Ovary (tissue), 7 donors: ENCODE measurements at regions not wholly inside any gene's neighbourhood (a gene's known extent, or its start where the extent isn't known, plus 50 kb on each side); places are given as distances from the start of the nearest gene placed in this dataset.

Source experiments
- DNase-seq, 5 donors: peaks; one replicate each; pipeline ENCODE4 v3.0.0-alpha.2; 2019 to 2020
- H3K27ac ChIP-seq, 2 donors: fragments of 200-600 bp; one replicate each; pipeline versions ENCODE4 v1.5.1 to v1.8.0; 2019 to 2022
- H3K27me3 ChIP-seq: fragments of 200-600 bp; one replicate; pipeline ENCODE4 v1.8.0; 2022
- H3K36me3 ChIP-seq: fragments of 200-600 bp; sonication (generic); one replicate; pipeline ENCODE4 v1.5.1; 2019
- H3K4me1 ChIP-seq: one replicate; pipeline ENCODE4 v1.8.1; 2013; ENCODE audit warnings: mild to moderate bottlenecking, moderate library complexity; ENCODE audit not compliant: insufficient read depth
- H3K4me3 ChIP-seq: fragments of 200-600 bp; sonication (generic); one replicate; pipeline ENCODE4 v1.5.1; 2017
- H3K9me3 ChIP-seq, 2 donors: fragments of 200-600 bp in 1 of 2; sonication (generic) in 1 of 2; one replicate each; pipeline versions ENCODE4 v1.5.1 to v1.8.1; 2013 to 2019; ENCODE audit warnings: mild to moderate bottlenecking in 1 of 2, moderate library complexity in 1 of 2
- EP300 ChIP-seq: sonication (generic); formaldehyde crosslinking; IDR thresholded peaks from one replicate; pipeline ENCODE4 v1.6.1; 2017; ENCODE audit warnings: antibody characterized with exemption
- POLR2A ChIP-seq: fragments of 450-650 bp; IDR thresholded peaks from one replicate; pipeline ENCODE4 v1.6.1; 2017; ENCODE audit warnings: antibody characterized with exemption, mild to moderate bottlenecking, moderate library complexity
- WGBS, 3 donors: extraction: QIAGEN DNeasy Blood & Tissue Kit in 1 of 3; methylation state at CpG; one replicate each; pipeline versions ENCODE4 v1.1.5 to v1.1.7; 2013 to 2017; 5-methylcytosine and 5-hydroxymethylcytosine counted together
- intact Hi-C, 4 donors: fragments of 100-400 bp; cut with DNase I; formaldehyde crosslinking; loops; one replicate each; pipeline versions ENCODE4 v1.11.0 to v1.15.1; 2022 to 2023
- TF ChIP-seq, protein P1 (sequence below), 3 donors: fragments of 450-650 bp in 2 of 3; fragments of 200-600 bp in 1 of 3; IDR thresholded peaks; one replicate each; pipeline versions ENCODE4 v1.5.1 to v1.8.0; 2016 to 2022; ENCODE audit warnings: antibody characterized with exemption in 3 of 3, mild to moderate bottlenecking in 1 of 3
- donor health status: DM: no; HTN: no; CAD: no; lungs with moderate emphysema.
- donor health status: DM: no; HTN: no; CAD: no.
- donor health status: Bipolar disorder and iron deficiency.
- donor health status: DM: no; HTN: no; CAD: no.
- donor health status: DM: yes; HTN: yes; CAD: no.

DNA sequence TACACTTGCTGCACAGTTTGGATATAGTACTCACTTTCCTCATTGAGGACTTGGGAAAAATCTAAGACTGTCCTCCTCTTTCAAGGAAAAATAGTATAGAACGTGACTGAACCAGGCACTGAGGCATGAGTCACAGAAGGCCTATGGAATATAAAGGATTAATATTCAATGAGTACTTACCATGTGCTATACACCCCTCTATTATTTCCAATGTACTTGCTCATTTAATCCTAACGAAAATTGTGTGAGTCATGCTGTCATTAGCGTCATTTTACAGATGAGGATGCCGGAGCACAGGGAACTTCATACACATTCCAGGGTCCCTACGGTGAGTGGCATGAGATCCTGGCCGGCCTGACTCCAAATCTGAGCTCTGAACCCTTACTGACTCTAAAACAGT is 2136.2 kb upstream of the TENM3 start:
- 81 to 90% (median 86%) methylated on average over 6 of the region's 6 CpGs for WGBS, 3 donors
- H3K27me3 ChIP-seq = no peaks in the 10 kb centered on the region
- no peak for TF ChIP-seq EP300
- TF ChIP-seq, protein P1, sequence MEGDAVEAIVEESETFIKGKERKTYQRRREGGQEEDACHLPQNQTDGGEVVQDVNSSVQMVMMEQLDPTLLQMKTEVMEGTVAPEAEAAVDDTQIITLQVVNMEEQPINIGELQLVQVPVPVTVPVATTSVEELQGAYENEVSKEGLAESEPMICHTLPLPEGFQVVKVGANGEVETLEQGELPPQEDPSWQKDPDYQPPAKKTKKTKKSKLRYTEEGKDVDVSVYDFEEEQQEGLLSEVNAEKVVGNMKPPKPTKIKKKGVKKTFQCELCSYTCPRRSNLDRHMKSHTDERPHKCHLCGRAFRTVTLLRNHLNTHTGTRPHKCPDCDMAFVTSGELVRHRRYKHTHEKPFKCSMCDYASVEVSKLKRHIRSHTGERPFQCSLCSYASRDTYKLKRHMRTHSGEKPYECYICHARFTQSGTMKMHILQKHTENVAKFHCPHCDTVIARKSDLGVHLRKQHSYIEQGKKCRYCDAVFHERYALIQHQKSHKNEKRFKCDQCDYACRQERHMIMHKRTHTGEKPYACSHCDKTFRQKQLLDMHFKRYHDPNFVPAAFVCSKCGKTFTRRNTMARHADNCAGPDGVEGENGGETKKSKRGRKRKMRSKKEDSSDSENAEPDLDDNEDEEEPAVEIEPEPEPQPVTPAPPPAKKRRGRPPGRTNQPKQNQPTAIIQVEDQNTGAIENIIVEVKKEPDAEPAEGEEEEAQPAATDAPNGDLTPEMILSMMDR (IDR thresholded peaks at IDR 0.05) = no peak
- no peak for TF ChIP-seq POLR2A
- no peak overlapping the region for H3K4me3 ChIP-seq
- no peak for DNase-seq
- no peaks in the 10 kb centered on the region for H3K9me3 ChIP-seq
- H3K27ac ChIP-seq = no peak overlapping the region
- no peaks in the 10 kb centered on the region for H3K4me1 ChIP-seq
- intact Hi-C loops = no loop called here
- no peaks in the 10 kb centered on the region for H3K36me3 ChIP-seq

- no peaks in the 10 kb centered on the region for H3K36me3 ChIP-seq
- no peak for DNase-seq
- intact Hi-C loops = no loop called here
- no peak for TF ChIP-seq EP300
- TF ChIP-seq, protein P1 (IDR thresholded peaks at IDR 0.05) = no peak
- H3K27me3 ChIP-seq = no peaks in the 10 kb centered on the region
- WGBS, 3 donors = 84 to 88% (median 86%) methylated on average over 4 of the region's 4 CpGs
- no peaks in the 10 kb centered on the region for H3K9me3 ChIP-seq
- H3K4me3 ChIP-seq = no peak overlapping the region
- H3K27ac ChIP-seq = no peak overlapping the region
- H3K4me1 ChIP-seq = no peaks in the 10 kb centered on the region
Measured at GRCh38 chr4:180116840-180117239, 2126.4 kb upstream of the TENM3 start.

- no peak overlapping the region for H3K27ac ChIP-seq
- no peak overlapping the region for H3K4me3 ChIP-seq
- H3K27me3 ChIP-seq = no peaks in the 10 kb centered on the region
- H3K4me1 ChIP-seq = no peaks in the 10 kb centered on the region
- H3K36me3 ChIP-seq = no peaks in the 10 kb centered on the region
- H3K9me3 ChIP-seq = no peaks in the 10 kb centered on the region
- no peak for DNase-seq
- 40 to 51% (median 45%) methylated on average over 3 of the region's 3 CpGs for WGBS, 3 donors
- TF ChIP-seq EP300 (no peak), POLR2A (no peak)
- TF ChIP-seq, protein P1 (IDR thresholded peaks at IDR 0.05) = no peak
- intact Hi-C loops = no loop called here
Measured at GRCh38 chr4:180120068-180120467, 2123.1 kb upstream of the TENM3 start.

DNA sequence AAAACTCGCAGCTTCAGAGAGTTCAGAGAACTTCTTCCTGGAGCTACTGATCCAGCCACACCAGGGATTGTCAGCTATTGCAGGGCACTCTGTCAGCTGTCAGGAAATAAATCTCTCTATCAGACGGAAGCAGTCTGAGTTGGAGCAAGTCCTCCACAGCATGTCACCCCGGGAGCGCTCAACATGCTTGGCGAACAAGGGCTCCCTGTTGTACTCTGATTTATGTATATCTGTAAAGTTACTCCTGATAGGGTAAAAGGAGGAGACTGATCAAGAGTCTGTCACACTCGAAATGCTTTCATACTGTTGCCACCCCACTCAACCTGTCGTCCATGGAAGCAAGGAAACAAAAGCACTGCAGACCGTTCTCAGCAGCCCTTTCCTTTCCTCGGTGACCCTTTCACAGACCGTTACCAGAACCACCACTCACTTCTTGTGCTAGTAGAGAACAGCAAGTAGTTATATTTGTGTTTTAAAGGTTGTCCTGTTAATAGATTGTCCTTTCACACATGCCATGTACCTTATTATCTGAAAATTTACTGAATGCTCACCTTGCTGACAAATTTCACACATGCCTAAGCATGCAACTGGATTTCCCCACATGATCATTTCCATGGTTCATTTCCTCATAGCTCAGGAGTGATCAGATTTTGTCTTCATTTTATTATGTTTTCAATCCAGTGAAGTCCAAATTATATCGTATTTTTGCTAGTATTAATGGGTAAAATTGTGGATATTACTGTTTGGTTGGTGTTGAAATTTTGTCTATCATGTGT is 2108.9 kb upstream of the TENM3 start:
- no peaks in the 10 kb centered on the region for H3K36me3 ChIP-seq
- no peak overlapping the region for H3K4me3 ChIP-seq
- no peak for DNase-seq
- 49 to 72% (median 64%) methylated on average over 11 of the region's 11 CpGs for WGBS, 3 donors
- intact Hi-C loops = no loop called here
- no peaks in the 10 kb centered on the region for H3K27me3 ChIP-seq
- TF ChIP-seq, protein P1 (IDR thresholded peaks at IDR 0.05) = no peak
- TF ChIP-seq POLR2A = no peak
- no peak for TF ChIP-seq EP300
- H3K27ac ChIP-seq = no peak overlapping the region
- H3K9me3 ChIP-seq = no peaks in the 10 kb centered on the region
- H3K4me1 ChIP-seq = no peaks in the 10 kb centered on the region
